Testis (tissue), 2 donors: ENCODE measurements at regions not wholly inside any gene's neighbourhood (a gene's known extent, or its start where the extent isn't known, plus 50 kb on each side); places are given as distances from the start of the nearest gene placed in this dataset.

Source experiments
- POLR2A ChIP-seq: fragments of 450-650 bp; IDR thresholded peaks from one replicate; pipeline ENCODE4 v1.6.1; 2017; ENCODE audit warnings: antibody characterized with exemption, mild to moderate bottlenecking, moderate library complexity
- TF ChIP-seq, protein P1 (sequence below), 3 experiments: fragments of 450-650 bp in 2 of 3; fragments of 200-600 bp in 1 of 3; sonication (generic) in 1 of 3; IDR thresholded peaks; one replicate each; pipeline ENCODE4 v1.5.1; 2016 to 2019; ENCODE audit warnings: antibody characterized with exemption in 3 of 3, mild to moderate bottlenecking in 2 of 3, moderate library complexity in 1 of 3

DNA sequence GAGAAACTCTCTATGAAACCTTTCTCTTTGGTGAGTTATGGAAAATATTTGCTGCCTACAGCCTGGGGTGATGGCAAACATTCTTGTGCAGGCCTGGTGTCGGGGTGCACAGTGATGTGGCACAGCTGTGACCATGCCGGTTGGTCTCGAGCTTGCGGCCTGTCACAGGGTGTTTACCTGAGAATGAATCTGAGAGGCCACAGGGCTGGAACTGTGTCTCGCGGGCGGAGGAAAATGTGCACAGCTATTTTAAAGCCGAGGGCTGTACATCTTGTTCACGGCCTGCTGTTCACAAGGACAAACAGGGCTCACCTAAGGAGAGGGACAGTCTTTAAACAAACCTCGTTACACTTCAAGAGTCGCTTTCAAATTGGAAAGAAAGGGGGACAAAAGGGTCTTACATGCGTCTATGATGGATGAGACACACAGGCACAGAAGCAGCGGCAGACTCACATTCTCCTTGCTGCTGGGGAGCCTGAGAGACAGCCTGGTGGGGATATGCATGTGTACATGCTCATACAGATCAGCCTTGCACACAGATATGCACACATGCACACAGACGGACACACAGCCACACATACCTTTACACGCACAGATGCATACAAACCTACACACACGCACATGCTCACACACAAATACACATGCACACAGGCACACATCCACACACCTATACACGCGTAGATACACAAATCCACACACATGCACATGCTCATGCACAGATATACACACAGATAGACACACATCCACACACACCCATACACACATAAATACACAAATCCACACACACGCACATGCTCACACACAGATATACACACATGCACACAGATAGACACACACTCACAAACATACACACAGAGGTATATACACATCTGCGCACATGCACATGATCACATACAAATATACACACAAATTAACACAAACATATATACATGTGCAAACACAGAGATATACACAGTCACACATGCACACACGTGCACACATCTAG is 69.6 kb upstream of the FOXA2 start:
- TF ChIP-seq, protein P1, sequence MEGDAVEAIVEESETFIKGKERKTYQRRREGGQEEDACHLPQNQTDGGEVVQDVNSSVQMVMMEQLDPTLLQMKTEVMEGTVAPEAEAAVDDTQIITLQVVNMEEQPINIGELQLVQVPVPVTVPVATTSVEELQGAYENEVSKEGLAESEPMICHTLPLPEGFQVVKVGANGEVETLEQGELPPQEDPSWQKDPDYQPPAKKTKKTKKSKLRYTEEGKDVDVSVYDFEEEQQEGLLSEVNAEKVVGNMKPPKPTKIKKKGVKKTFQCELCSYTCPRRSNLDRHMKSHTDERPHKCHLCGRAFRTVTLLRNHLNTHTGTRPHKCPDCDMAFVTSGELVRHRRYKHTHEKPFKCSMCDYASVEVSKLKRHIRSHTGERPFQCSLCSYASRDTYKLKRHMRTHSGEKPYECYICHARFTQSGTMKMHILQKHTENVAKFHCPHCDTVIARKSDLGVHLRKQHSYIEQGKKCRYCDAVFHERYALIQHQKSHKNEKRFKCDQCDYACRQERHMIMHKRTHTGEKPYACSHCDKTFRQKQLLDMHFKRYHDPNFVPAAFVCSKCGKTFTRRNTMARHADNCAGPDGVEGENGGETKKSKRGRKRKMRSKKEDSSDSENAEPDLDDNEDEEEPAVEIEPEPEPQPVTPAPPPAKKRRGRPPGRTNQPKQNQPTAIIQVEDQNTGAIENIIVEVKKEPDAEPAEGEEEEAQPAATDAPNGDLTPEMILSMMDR (IDR thresholded peaks at IDR 0.05) = no peak
- TF ChIP-seq POLR2A = no peak
